SK-N-MC (cell line): ENCODE measurements at regions not wholly inside any gene's neighbourhood (a gene's known extent, or its start where the extent isn't known, plus 50 kb on each side); places are given as distances from the start of the nearest gene placed in this dataset.

Experiments used
- DNase-seq: peaks from one replicate; pipeline ENCODE4 v3.0.0-alpha.2; 2011; ENCODE audit warnings: low read depth, low spot score
- H3K27ac ChIP-seq: fragments of 200-600 bp; sonication (generic); 2 replicates; pipeline ENCODE4 v1.5.1; 2016; ENCODE audit warnings: mixed run types
- H3K36me3 ChIP-seq: fragments of 200-600 bp; sonication (generic); 2 replicates; pipeline ENCODE4 v1.6.1; 2017; ENCODE audit warnings: antibody characterized with exemption, low read length, mixed read lengths; ENCODE audit not compliant: insufficient read depth
- H3K4me3 ChIP-seq: fragments of 200-600 bp; sonication (generic); 2 replicates; pipeline ENCODE4 v1.5.1; 2016
- H3K9ac ChIP-seq: fragments of 200-600 bp; sonication (generic); 2 replicates; pipeline ENCODE4 v1.8.0; 2017; ENCODE audit warnings: mixed run types, mixed read lengths; ENCODE audit not compliant: insufficient read length
- H3K9me3 ChIP-seq: fragments of 200-600 bp; sonication (generic); 2 replicates; pipeline ENCODE4 v1.6.1; 2017; ENCODE audit warnings: low read depth, mild to moderate bottlenecking, antibody characterized with exemption, low read length, moderate library complexity, mixed read lengths
- EZH2 ChIP-seq: fragments of 200-600 bp; sonication (generic); IDR thresholded peaks from one replicate; pipeline ENCODE4 v1.6.1; 2017; ENCODE audit warnings: antibody characterized with exemption
- FOXP2 ChIP-seq: optimal IDR thresholded peaks from 2 replicates; pipeline ENCODE3; 2011; ENCODE audit warnings: mild to moderate bottlenecking, moderate library complexity; ENCODE audit not compliant: insufficient read depth; ENCODE audit errors: extremely low read length, control extremely low read depth
- POLR2AphosphoS5 ChIP-seq: IDR thresholded peaks from 2 replicates; pipeline ENCODE4 v1.6.1; 2012; ENCODE audit warnings: mild to moderate bottlenecking, low read depth, low read length, borderline replicate concordance

GRCh38 chr21:21921410-21922232 is 923.4 kb downstream of the NCAM2 start:
- H3K27ac ChIP-seq, result no peak overlapping the region
- no peak overlapping the region for H3K9ac ChIP-seq
- H3K9me3 ChIP-seq, result no peaks in the 10 kb centered on the region
- no peak for TF ChIP-seq EZH2
- no peak for TF ChIP-seq FOXP2
- no peak for TF ChIP-seq POLR2AphosphoS5
- no peak overlapping the region for H3K4me3 ChIP-seq
- no peaks in the 10 kb centered on the region for H3K36me3 ChIP-seq
- DNase-seq, result no peak

- no peaks in the 10 kb centered on the region for H3K9me3 ChIP-seq
- TF ChIP-seq EZH2 (no peak), FOXP2 (no peak), POLR2AphosphoS5 (no peak)
- H3K36me3 ChIP-seq, result no peaks in the 10 kb centered on the region
- H3K27ac ChIP-seq, result no peak overlapping the region
- no peak overlapping the region for H3K4me3 ChIP-seq
- DNase-seq, result no peak
- H3K9ac ChIP-seq, result no peak overlapping the region
Measured at GRCh38 chr21:21929226-21929625, 931.0 kb downstream of the NCAM2 start.

- Histone ChIP-seq H3K9ac (no peak overlapping the region), H3K9me3 (no peaks in the 10 kb centered on the region), H3K27ac (no peak overlapping the region), H3K36me3 (no peaks in the 10 kb centered on the region), H3K4me3 (no peak overlapping the region)
- TF ChIP-seq EZH2, result no peak
- TF ChIP-seq POLR2AphosphoS5, result no peak
- no peak for DNase-seq
Measured at GRCh38 chr21:21929789-21930188, 931.6 kb downstream of the NCAM2 start.

DNA sequence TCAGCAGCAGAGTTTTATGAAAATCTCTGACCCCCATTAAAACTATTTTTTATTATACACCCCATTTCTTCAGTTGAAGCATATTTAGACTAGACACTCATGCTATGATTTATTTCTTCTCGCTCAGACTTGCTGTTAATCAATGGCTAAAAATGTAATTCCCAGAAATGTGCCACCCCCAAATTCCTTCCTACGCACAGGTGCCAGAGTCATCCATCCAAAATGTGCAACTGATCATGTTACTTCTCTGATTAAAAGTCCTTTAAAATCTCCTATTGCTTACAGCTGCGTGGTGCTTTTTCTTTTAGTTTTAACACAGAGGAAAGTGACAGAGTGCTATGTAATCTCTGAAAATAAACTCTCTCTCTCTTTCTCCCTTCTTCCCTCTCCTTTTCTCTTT is 954.4 kb downstream of the NCAM2 start:
- no peak overlapping the region for H3K4me3 ChIP-seq
- no peak for DNase-seq
- TF ChIP-seq EZH2, result no peak
- no peak for TF ChIP-seq FOXP2

GRCh38 chr21:21955204-21955603 is 957.0 kb downstream of the NCAM2 start:
- H3K36me3 ChIP-seq, result no peaks in the 10 kb centered on the region
- TF ChIP-seq POLR2AphosphoS5, result no peak
- TF ChIP-seq EZH2, result no peak
- no peak for TF ChIP-seq FOXP2
- H3K9me3 ChIP-seq, result no peaks in the 10 kb centered on the region
- H3K9ac ChIP-seq, result no peak overlapping the region
- no peak overlapping the region for H3K4me3 ChIP-seq
- no peak overlapping the region for H3K27ac ChIP-seq
- DNase-seq, result no peak

More for the DNA sequence above, 954.4 kb downstream of the NCAM2 start:
- Histone ChIP-seq H3K9me3 (no peaks in the 10 kb centered on the region), H3K9ac (no peak overlapping the region), H3K36me3 (no peaks in the 10 kb centered on the region), H3K27ac (no peak overlapping the region)

GRCh38 chr21:21957490-21957889 is 959.3 kb downstream of the NCAM2 start:
- Histone ChIP-seq H3K9me3 (no peaks in the 10 kb centered on the region), H3K27ac (no peak overlapping the region), H3K36me3 (no peaks in the 10 kb centered on the region), H3K4me3 (no peak overlapping the region), H3K9ac (no peak overlapping the region)
- TF ChIP-seq EZH2 (no peak), POLR2AphosphoS5 (no peak), FOXP2 (no peak)
- no peak for DNase-seq

DNA sequence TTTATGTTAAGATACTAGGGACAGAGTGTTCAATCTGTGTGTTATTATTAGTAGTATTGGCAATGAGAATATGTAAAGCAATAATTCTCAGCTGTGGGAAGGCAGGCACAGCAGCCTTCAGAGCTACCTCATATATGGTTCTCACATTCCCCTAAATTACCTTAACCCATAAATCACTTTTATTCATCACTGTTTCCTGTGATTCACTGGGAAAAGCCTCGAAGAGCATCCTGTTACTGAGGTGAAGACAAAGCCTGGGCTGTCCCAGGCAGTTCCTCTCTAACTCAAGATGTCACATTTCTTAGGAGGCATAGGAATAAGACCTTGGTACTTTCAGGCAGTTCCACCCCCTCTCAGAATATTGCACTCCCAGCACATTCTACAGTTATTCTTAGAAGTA is 965.7 kb downstream of the NCAM2 start:
- DNase-seq, result no peak
- Histone ChIP-seq H3K27ac (no peak overlapping the region), H3K9me3 (no peaks in the 10 kb centered on the region), H3K9ac (no peak overlapping the region), H3K36me3 (no peaks in the 10 kb centered on the region), H3K4me3 (no peak overlapping the region)
- TF ChIP-seq FOXP2 (no peak), POLR2AphosphoS5 (no peak), EZH2 (no peak)

GRCh38 chr21:21968810-21969209 is 970.6 kb downstream of the NCAM2 start:
- no peaks in the 10 kb centered on the region for H3K9me3 ChIP-seq
- no peaks in the 10 kb centered on the region for H3K36me3 ChIP-seq
- no peak overlapping the region for H3K9ac ChIP-seq
- TF ChIP-seq POLR2AphosphoS5, result no peak
- no peak for TF ChIP-seq FOXP2
- TF ChIP-seq EZH2, result no peak
- H3K27ac ChIP-seq, result no peak overlapping the region
- DNase-seq, result no peak
- H3K4me3 ChIP-seq, result no peak overlapping the region

- H3K9me3 ChIP-seq, result no peaks in the 10 kb centered on the region
- H3K4me3 ChIP-seq, result no peak overlapping the region
- H3K27ac ChIP-seq, result no peak overlapping the region
- no peak overlapping the region for H3K9ac ChIP-seq
- H3K36me3 ChIP-seq, result no peaks in the 10 kb centered on the region
- TF ChIP-seq EZH2 (no peak), FOXP2 (no peak), POLR2AphosphoS5 (no peak)
- no peak for DNase-seq
Measured at GRCh38 chr21:21969211-21969610, 971.0 kb downstream of the NCAM2 start.
